Hippocampal formation (tissue), 2 donors: ENCODE measurements at regions not wholly inside any gene's neighbourhood (a gene's known extent, or its start where the extent isn't known, plus 50 kb on each side); places are given as distances from the start of the nearest gene placed in this dataset.

Experiments
- DNase-seq, 2 donors: peaks; one replicate each; lab custom pipeline; 2025; lab: John Stamatoyannopoulos, UW

DNA sequence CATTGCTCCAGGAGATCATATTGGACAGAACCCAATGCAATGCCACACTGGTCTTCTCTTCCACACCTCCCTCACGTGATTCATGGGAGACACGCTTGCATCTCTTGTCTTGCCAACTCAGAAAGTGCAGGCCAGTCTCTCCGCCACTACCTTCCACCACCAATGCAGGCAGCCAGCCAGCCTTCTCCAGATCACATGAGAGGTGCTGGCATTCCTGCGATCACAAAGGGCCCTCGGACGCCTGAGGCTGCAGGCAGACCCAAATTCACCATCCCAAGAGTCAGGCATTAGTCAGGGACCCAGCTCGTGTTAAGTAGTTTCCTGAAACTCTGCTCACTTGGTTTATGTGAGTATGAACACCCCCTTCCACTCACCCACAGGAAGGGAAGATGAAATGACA, 437.0 kb upstream of the ETAA1 start:
- DNase-seq: no peak

DNA sequence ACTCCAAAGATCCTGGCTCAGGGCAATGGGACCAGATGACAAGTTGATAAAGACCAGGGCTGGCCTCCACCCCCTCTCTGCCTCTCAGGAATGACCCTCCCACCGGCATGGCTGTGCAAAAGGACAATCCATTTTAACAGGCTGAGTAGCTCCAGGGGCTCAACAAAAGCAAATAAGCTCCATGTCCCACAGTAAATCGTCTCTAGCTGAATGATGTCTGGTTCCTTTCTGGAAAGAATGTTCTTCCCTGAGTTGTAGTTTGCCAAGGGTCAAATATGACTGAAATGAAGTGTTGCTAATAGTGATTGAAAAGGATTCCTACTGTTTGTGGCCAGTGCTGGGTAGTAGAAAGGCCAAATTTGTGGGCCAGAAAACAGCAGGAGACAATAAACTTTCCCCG, 434.4 kb upstream of the ETAA1 start:
- no peak for DNase-seq

DNA sequence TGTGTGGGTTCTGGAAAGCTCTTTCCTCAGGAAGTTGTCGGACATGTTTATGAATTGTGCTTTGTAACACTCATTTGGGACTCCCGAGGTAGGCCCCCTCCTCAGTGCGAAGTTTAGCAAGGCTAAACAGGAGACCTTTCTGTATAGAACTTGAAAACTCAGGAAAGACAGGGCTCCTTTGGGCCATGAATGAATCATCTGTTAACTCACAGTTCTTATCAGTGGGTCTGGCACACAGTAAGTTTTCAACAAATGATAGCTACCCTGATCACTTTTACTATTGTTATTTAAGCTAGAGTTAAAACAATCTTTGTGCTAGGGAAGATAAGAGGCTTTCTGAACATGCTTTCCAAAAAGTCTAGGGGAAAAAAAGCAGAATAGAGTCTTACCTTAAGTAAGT, 430.5 kb upstream of the ETAA1 start:
- DNase-seq: no peak

DNA sequence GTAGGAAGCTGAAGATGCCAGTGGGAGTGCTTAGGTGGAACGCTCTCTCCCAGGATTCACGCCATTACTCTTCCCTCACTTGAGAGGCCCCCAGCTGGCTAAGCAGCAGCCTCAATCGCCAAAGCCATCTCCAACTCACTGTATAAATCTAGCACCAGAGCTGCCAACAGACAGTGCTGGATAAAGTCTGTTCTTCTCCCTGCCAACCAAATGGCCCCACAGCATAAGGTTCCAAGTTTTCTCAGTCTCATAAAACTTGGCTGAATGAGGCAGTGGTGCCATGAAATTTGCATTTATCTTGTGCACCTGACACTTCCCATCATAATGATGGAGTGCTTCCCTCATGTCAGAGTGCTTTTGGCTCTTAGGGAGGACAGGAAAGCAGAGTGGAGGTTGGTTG, 428.2 kb upstream of the ETAA1 start:
- DNase-seq: no peak

DNA sequence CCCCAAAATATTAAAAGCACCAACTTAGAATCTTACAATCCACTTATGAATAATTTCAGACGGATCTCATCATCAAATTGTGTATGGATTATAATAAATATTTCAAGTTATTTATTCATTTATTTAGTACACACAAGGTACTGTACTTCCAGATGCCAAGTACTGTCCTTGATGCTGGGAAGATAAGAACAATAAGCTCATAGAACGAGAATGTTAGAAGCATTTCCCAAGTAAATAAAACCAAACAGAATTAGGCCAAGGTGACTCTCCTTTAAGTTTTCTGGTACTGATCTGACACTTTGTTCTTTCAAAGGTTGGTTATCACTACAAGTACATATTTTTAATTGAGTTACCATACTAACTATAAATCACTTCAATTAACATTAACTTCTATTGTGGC, 416.1 kb upstream of the ETAA1 start:
- DNase-seq: no peak

DNA sequence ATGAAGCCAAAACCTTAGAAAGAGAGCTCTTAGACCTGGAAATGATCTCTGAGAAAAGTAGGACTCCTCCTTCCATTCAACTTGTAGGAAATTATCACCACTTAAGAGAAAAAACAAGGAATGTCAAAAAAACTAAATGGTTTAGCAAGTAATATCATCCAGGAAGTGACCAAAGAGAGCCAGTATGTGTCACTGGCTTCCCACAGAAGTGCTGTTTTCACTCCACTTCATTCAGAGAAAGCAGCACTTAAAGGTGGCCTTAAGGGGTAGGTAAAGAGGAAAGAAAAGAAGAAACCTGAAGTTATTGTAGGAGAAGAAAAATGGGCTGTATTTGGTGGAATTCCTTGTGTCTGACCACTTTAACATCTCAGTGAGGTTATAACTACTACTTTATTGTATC, 414.4 kb upstream of the ETAA1 start:
- no peak for DNase-seq

DNA sequence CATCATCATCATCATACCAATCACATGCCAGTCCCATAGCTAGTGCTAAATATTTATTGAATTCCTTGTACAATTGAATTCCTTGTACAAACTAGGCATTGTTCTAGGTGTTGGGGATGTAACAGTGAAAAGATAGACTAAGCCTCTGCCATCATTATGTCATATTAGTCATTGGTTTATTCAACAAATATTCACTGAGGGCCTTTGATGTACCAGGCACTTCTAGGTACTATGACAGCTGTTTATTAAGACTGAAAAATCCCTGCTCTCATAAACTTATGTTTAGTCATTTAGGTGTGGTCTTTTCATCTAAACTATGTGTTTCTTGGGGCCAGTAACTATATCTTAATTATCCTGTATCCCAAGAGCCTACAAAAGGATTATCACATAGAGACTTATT, 412.3 kb upstream of the ETAA1 start:
- no peak for DNase-seq

DNA sequence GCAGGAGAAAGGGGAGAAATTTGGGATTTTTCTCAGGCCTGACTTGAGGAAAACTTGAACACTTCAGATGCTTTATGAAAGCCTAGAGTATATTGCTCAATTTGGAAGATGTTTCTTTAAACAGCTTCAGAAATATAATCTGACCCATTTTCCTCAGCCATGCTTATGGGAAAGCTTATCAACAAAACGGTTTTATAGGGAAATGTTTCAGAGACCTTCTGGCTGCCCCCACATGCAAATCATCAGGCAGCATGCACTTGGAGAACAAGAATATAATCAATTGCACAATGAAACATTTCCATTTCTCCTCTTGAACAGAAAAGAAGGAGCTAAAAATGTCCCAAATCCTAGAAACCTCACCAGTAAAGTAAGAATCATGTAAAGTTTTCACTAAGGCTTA, 411.2 kb upstream of the ETAA1 start:
- DNase-seq: no peak

DNA sequence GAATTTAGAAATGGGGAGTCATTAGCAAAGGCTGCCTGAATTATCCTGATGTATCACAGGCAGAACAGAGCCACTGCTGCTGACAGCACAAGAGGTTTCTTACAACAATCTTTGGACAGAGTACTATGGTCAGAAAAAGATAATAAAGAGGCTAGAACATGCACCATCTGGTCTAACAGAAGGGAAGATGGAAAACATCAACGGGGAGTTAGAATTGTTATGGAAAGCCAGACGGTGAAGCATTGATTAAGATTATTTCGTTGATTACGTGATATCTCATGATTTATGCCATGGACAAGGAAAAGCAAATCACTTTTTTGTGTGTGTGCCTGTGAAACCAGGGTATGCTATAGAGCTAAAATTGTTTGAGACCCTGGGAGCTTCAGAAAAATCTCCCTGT, 409.4 kb upstream of the ETAA1 start:
- no peak for DNase-seq

DNA sequence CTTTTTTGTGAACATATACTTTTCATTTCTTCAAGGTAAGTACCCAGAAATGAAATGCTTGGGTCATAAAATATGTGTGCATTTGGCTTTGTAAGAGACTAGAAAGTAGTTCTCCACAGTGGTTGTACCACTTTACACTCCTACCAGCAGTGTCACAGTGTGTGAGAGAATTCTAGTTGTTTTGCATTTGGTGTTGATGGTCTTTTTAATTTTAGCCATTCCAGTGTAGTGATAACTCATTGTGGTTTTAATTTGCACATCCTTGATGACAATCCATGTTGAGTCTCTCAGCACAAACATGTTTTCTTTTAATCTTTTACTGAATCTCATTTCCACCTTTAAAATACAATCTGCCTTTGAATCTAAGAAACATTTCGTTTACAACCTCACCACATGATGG, 402.5 kb upstream of the ETAA1 start:
- no peak for DNase-seq

DNA sequence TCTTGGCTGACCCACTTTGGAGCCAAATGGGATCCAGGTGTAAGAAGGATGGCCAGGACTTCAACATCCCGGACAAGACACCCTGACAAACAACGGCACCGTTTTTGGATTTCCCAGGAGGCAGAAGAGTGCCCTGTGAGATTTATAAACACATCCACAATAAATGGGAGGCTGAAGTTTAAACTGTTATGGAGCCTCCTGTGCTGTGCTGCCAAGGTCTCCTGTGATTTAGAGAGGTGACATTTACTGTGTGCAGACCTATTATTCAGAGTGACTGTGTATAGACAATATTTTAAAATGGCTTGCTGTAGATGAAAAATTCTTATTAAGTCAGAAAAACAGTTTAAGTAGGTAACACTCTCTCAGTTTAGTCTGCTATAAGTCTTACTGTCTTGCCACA, 401.5 kb upstream of the ETAA1 start:
- no peak for DNase-seq

DNA sequence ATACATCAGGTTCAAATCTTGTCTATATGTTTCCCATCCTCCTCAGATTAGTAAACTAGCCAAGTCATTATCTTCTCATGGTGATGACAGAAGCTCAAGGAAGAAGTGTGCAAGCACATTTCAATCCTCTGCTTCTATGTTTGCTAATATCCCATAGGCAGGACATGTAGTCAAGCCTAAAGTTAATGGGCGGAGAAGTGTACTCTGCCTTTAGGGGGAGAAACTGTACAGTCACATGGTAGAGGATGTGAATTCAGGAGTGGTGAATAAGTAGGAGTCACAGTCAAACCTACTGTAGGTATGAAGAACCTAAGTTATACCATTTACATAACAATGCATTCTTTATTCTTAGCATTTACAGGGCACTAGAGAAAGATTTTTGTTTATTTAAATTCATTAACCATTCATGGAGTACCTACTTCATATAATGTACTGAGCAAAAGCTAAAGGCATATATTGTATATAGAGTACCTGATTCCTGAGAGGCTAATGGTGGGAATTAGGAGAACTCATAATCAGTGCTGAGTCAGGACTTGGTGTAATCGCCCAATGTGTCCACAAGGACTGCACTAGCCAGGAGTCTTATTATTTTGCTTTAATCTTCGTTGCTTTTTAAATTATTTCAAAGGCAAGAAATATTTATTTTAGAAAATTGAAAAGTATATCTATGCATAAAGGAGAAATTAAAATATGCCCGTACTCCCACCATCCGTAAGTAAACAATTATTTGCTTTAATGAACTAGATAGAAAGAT, 394.3 kb upstream of the ETAA1 start:
- DNase-seq: no peak

DNA sequence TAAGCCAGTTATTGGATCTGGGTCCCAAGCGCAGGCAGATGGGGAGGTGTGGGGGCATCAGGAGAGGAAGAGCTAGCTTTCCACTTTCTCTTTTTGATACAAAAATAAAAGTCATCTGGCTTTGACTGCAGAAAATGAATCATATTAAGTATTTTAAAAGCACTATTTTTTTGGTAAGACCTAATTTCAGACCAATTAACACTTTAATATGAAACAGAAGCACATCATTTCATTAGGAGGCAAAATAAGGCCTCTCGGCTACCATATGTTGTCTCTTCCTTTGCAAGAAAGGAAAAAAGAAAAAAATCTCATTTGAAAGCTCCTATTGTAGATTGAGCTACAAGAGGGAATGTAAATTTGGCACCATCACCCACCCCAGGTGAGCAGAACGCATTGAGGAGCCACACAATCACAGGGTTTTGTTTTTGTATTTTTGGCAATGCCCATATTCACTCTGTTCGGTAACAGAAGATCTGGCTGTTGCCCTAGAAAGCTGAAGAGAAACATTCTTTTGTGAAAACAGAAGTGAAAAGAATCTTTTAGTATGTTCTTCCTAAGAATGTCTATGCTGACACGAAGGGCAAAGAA, 390.7 kb upstream of the ETAA1 start:
- peak in 1 of 2 donors; percentile 9 for DNase-seq

DNA sequence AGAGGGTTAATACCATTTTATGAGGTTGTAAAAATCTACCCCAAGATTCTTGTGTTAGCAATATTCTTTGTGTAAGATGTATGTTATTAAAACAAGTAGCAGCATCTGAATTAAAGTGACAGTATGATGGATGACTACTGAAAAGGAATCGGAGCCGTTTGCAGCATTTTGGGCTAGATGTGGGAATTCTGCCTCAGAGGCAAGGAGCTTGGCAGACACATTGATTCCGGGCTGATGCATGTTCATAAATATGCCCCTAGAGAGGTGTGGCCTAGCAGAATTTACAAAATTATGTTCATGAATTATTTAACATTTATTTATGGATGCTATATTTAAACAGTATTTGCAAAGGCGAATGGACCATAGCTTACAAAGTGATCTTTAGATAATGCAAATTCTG, 389.0 kb upstream of the ETAA1 start:
- DNase-seq: no peak

DNA sequence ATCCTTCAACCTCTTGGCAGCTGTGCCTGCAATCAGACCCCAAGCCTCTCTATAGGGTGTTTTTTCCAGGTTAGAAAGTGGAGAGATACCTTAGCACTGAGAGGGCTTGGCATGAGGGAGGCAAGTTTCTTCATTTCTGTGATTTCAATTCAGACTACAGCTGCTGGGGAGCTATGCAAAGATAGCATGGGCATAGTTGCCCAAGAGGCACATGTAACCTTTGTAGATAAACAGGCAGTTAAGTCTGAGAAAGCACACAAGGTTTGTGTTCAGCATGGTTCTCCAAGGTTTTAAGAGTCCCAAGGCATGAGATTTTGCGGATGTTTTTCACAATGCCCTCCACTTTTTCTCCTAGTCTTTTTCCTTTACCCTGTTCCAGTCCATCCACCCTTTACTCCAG, 385.0 kb upstream of the ETAA1 start:
- DNase-seq: no peak

DNA sequence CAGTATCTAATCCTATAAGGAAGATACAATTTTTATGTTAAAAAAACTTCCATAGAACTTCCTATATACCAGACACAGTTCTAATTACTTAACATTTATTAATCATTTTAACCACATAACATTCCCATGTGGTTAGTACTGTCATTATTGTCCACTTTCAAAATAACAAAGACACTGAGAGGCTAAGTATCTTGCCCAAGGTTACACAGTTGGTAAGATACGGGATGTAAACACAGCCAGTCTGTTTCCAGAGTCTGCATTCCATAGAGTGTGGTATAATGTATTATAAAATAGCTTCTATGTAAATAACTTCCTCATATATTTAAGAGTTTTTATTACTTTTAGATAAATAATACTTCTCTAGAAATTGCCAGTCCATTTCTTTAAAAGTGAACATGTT, 383.3 kb upstream of the ETAA1 start:
- DNase-seq: no peak

DNA sequence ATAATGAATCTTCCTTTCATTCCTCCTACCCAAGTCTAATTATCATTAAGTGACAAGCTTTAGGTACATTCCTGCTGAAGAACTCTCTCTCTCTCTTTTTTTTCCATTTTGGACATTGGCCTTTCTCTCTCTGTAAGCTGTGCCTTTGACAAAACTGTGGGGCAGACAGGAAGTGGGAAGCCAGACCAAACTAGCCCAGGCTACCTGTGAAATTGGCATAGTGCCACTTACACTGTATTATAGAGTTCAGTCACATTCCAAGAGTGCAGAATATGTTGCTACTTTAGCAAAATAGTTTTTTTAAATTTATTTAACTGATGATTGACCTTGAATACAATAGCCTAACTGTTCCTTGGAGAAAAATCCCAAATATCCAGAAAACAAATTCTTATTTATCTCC, 381.5 kb upstream of the ETAA1 start:
- no peak for DNase-seq

DNA sequence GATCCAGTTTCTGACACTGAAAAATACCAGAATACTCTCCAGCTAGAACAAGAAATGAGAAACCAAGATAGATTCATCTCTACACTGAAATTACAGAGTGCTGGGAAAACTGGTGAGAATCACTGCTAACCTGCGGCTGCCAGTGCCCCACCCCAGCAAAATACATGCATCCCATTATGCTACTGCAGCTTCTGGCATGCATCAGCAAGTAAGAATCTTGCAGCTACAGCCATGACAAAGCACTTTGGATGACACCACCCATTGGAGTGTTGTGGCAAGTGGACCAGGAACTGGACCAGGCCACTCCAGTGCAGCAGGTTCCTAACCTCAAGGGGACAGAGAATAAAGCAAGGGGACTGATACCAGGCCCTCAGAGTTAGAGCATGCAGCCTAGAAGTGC, 378.8 kb upstream of the ETAA1 start:
- no peak for DNase-seq

DNA sequence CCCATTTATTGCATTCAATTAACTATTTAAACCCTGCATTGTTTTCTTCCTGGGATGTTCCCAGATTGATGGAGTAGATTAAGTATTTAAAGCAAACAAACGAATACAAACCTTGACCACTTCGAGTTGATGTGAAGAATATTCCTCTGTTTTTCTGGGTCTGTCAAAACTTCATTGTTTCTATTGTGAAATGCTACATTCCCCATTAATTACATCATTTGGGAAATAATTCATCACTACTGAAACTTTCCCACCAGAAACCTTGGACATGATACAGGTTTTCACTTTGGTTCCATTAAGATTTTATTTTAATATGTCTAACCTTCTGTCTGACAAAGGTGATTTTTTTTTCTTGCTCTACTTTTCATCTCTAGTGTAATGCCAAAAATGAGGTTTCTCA, 365.1 kb upstream of the ETAA1 start:
- no peak for DNase-seq

DNA sequence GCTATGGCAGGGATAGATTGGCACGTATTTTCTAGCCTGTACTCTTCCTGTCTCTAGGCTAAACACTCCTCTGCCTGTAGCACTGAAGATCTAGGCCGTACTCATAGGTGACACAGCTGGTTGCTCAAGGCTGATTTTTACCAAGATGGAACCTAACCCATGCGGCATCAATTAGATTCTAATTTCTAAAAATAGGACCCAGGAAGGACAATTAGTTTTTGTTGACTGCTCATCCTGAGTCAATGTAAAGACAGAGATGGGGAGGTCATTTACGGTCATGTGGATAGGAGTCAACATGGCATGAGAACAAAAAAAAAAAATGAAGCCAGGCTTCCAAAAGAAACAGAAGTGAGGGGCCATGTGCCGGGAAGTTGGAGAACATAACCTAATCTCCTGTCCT, 360.7 kb upstream of the ETAA1 start:
- DNase-seq: no peak

DNA sequence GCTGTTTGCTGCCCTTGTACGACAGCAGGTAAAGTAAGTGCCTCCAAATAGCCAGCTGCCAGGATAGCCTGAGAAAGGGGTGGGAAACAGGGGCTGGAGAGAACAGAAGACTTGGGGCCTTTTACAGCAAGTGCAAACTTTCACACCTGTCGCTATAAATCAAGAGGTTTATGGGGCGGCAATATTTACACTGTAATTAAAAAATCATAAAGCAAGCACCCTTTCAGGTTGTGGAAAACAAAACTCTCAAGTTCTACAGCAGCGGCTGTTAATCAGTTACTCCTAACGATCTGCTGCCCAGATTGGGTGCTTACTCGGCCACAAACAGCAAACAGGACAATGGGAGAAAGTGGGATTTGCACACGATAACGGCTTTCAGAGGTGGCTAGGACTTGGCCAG, 359.5 kb upstream of the ETAA1 start:
- no peak for DNase-seq

DNA sequence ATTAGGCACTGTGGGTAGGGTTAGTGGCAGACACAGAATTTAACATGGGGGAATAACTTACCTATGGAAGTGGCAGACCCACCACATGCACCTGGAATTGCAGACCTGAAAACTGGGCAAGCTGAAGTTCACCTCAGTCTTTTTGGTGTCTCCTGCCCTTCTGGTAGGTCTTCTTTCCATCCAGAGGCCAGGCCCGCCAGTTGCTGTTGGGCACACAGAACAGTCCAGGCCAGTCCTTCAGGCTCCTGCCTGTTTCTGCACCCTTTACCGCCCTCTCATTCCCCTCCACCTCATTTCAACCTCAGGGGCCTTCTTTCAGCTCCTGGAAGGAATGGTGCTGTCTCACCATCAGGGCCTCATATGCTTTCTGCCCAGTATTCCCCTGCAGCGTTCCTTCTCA, 358.9 kb upstream of the ETAA1 start:
- no peak for DNase-seq

DNA sequence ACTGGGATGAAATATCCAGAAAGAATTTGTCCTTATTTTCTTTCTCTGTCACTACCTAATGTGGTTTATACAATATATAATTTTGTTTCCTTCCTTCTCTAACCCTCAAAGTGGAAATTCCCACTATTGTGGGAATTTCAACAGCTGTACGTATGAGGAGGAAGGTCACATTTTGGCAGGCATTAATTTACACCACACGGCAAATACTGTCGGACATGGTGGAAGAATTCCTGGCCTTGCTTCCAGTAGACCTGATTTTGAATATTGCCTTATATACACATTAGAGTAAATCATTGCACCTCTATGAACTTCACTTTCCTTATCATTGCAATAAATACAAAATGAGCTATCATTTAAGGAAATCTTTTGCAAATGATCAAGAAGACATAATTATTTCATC, 358.1 kb upstream of the ETAA1 start:
- no peak for DNase-seq

DNA sequence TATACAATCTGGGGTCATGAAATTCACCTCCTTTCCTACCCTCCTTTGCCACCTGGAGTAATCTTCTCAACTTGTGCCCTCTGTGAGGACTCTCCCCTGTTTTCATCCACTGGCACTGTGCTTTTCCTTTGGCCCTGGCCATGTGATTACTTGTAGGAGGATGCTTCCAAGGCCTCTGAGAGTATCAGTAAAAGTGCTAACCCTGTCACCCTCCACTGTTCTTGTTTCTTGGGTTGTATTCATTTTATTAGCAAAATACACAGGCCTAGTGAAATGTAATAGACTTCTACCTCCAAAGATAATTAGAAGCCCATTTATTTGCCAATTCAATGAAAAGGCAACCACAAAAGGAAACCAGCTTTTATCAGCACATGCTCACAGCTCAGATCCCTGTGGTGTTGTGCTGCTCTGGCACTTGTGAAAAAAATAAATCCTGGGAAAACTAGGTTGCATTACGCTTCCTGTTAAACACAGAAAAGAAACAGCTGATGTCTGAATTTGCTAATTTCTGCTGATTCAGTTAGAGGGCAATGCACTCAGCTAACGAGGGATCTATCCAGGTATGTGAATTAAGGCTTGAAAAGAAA, 357.5 kb upstream of the ETAA1 start:
- DNase-seq: no peak
